WTC11 (cell line): ENCODE measurements at regions not wholly inside any gene's neighbourhood (a gene's known extent, or its start where the extent isn't known, plus 50 kb on each side); places are given as distances from the start of the nearest gene placed in this dataset.

ENCODE experiments used
- ATF3 ChIP-seq: sonication (generic); formaldehyde crosslinking; conservative IDR thresholded peaks from 2 replicates; pipeline ENCODE4 v1.8.1; 2022; ENCODE audit warnings: mild to moderate bottlenecking, missing genetic modification reagents
- CREM ChIP-seq: sonication (generic); formaldehyde crosslinking; IDR thresholded peaks from 2 replicates; pipeline ENCODE4 v1.8.1; 2022; ENCODE audit warnings: mild to moderate bottlenecking, missing genetic modification reagents, moderate library complexity
- FOXK1 ChIP-seq: sonication (generic); formaldehyde crosslinking; IDR thresholded peaks from 2 replicates; pipeline ENCODE4 v1.8.0; 2022; ENCODE audit warnings: mild to moderate bottlenecking, moderate library complexity, missing genetic modification reagents
- KAT7 ChIP-seq: sonication (generic); formaldehyde crosslinking; IDR thresholded peaks from 2 replicates; pipeline ENCODE4 v1.8.1; 2023; ENCODE audit warnings: missing genetic modification reagents, mild to moderate bottlenecking, borderline replicate concordance
- MAX ChIP-seq: sonication (generic); formaldehyde crosslinking; IDR thresholded peaks from 2 replicates; pipeline ENCODE4 v1.8.0; 2022; ENCODE audit warnings: mild to moderate bottlenecking, missing genetic modification reagents
- NFE2L1 ChIP-seq: sonication (generic); formaldehyde crosslinking; IDR thresholded peaks from 2 replicates; pipeline ENCODE4 v1.8.1; 2023; ENCODE audit warnings: missing genetic modification reagents
- NR2C2 ChIP-seq: sonication (generic); formaldehyde crosslinking; IDR thresholded peaks from 2 replicates; pipeline ENCODE4 v1.8.0; 2022; ENCODE audit warnings: mild to moderate bottlenecking, missing genetic modification reagents
- PREB ChIP-seq: sonication (generic); formaldehyde crosslinking; IDR thresholded peaks from 2 replicates; pipeline ENCODE4 v1.8.1; 2022; ENCODE audit warnings: mild to moderate bottlenecking, missing genetic modification reagents, moderate library complexity, borderline replicate concordance
- TEAD4 ChIP-seq: sonication (generic); formaldehyde crosslinking; IDR thresholded peaks from 2 replicates; pipeline ENCODE4 v1.8.0; 2022; ENCODE audit warnings: mild to moderate bottlenecking, missing genetic modification reagents
- ZNF138 ChIP-seq: sonication (generic); formaldehyde crosslinking; conservative IDR thresholded peaks from 2 replicates; pipeline ENCODE4 v1.8.1; 2022; ENCODE audit warnings: mild to moderate bottlenecking, moderate library complexity, missing genetic modification reagents
- ZNF281 ChIP-seq: sonication (generic); formaldehyde crosslinking; IDR thresholded peaks from 2 replicates; pipeline ENCODE4 v1.8.0; 2023; ENCODE audit warnings: mild to moderate bottlenecking, missing genetic modification reagents
- TF ChIP-seq, protein P1 (sequence below): fragments of 200-600 bp; IDR thresholded peaks from 2 replicates; pipeline ENCODE4 v1.8.0; 2022; ENCODE audit warnings: antibody characterized with exemption

GRCh38 chr9:21669701-21670100, 132.7 kb upstream of the MTAP start:
- TF ChIP-seq MAX (CRISPR knock-in tag) = no peak
- TF ChIP-seq, protein P1, sequence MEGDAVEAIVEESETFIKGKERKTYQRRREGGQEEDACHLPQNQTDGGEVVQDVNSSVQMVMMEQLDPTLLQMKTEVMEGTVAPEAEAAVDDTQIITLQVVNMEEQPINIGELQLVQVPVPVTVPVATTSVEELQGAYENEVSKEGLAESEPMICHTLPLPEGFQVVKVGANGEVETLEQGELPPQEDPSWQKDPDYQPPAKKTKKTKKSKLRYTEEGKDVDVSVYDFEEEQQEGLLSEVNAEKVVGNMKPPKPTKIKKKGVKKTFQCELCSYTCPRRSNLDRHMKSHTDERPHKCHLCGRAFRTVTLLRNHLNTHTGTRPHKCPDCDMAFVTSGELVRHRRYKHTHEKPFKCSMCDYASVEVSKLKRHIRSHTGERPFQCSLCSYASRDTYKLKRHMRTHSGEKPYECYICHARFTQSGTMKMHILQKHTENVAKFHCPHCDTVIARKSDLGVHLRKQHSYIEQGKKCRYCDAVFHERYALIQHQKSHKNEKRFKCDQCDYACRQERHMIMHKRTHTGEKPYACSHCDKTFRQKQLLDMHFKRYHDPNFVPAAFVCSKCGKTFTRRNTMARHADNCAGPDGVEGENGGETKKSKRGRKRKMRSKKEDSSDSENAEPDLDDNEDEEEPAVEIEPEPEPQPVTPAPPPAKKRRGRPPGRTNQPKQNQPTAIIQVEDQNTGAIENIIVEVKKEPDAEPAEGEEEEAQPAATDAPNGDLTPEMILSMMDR = no peak
- TF ChIP-seq NR2C2 (CRISPR knock-in tag) = no peak
- no peak for TF ChIP-seq ZNF138 (CRISPR knock-in tag)
- TF ChIP-seq NFE2L1 (CRISPR knock-in tag) = no peak
- no peak for TF ChIP-seq PREB (CRISPR knock-in tag)
- no peak for TF ChIP-seq FOXK1
- no peak for TF ChIP-seq TEAD4 (CRISPR knock-in tag)
- no peak for TF ChIP-seq ATF3 (CRISPR knock-in tag)
- no peak for TF ChIP-seq ZNF281 (CRISPR knock-in tag)
- no peak for TF ChIP-seq CREM (CRISPR knock-in tag)
- no peak for TF ChIP-seq KAT7 (CRISPR knock-in tag)
